Left lung (tissue), 4 donors: ENCODE measurements at regions not wholly inside any gene's neighbourhood (a gene's known extent, or its start where the extent isn't known, plus 50 kb on each side); places are given as distances from the start of the nearest gene placed in this dataset.

Experiments
- ATAC-seq: fragments of 200-7000 bp; cut with Tn5 transposase; one replicate; pipeline ENCODE4 v1.9.1; 2020; ENCODE audit warnings: moderate library complexity
- DNase-seq, 4 donors: peaks; one replicate each; pipeline ENCODE4 v3.0.0-alpha.2; 2013 to 2020
- H3K27ac ChIP-seq, 2 donors: fragments of 200-600 bp; sonication (generic) in 1 of 2; one replicate each; pipeline versions ENCODE4 v1.5.0 to v1.8.0; 2020 to 2021
- H3K27me3 ChIP-seq, 2 donors: fragments of 200-600 bp; sonication (generic) in 1 of 2; one replicate each; pipeline versions ENCODE4 v1.5.0 to v1.8.0; 2020 to 2021
- H3K36me3 ChIP-seq, 2 donors: fragments of 200-600 bp; sonication (generic) in 1 of 2; one replicate each; pipeline versions ENCODE4 v1.5.0 to v1.8.0; 2020 to 2021
- H3K4me1 ChIP-seq, 2 donors: fragments of 200-600 bp; one replicate each; pipeline ENCODE4 v1.8.0; 2021
- H3K4me3 ChIP-seq, 2 donors: fragments of 200-600 bp; sonication (generic) in 1 of 2; one replicate each; pipeline versions ENCODE4 v1.5.0 to v1.8.0; 2020 to 2021; ENCODE audit warnings: mild to moderate bottlenecking in 1 of 2
- H3K9me3 ChIP-seq, 2 donors: fragments of 200-600 bp; sonication (generic) in 1 of 2; one replicate each; pipeline versions ENCODE4 v1.5.0 to v1.8.0; 2020 to 2021
- intact Hi-C, 2 donors: fragments of 100-400 bp; cut with DNase I; formaldehyde crosslinking; loops; one replicate each; pipeline versions ENCODE4 v1.11.2 to v1.14.2; 2022
- TF ChIP-seq, protein P1 (sequence below), 2 donors: fragments of 200-600 bp; sonication (generic) in 1 of 2; IDR thresholded peaks; one replicate each; pipeline versions ENCODE4 v1.5.0 to v1.8.0; 2021; ENCODE audit warnings: antibody characterized with exemption in 2 of 2
- donor health status: DM: no; HTN: yes; CAD: no.
- donor health status: DM: no; HTN: no; CAD: no.

DNA sequence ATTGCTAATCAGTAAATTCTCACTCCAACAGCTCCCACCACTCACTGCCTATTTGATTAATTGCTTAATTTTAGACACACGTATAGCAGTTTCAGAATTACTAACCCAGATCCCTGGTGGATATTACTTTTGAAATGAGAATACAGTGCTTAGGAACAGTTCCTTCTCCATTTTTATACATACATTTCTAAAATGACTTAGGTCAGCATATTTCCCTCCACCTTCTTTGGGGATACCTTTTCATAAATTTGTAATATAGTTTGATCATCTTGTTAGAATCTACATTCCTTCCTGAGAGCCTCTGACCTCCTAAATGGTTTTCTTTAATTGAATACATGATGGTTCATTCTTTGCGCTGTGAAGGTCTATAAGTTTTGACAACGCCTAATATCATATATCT lies 279.8 kb upstream of the NETO1 start:
- DNase-seq (no peak), ATAC-seq (no peak)
- Histone ChIP-seq H3K9me3 (no peaks in the 10 kb centered on the region), H3K27me3 (no peaks in the 10 kb centered on the region), H3K4me1 (no peaks in the 10 kb centered on the region), H3K27ac (no peak overlapping the region), H3K36me3 (no peaks in the 10 kb centered on the region), H3K4me3 (no peak overlapping the region)
- intact Hi-C loops, result no loop called here
- TF ChIP-seq, protein P1, sequence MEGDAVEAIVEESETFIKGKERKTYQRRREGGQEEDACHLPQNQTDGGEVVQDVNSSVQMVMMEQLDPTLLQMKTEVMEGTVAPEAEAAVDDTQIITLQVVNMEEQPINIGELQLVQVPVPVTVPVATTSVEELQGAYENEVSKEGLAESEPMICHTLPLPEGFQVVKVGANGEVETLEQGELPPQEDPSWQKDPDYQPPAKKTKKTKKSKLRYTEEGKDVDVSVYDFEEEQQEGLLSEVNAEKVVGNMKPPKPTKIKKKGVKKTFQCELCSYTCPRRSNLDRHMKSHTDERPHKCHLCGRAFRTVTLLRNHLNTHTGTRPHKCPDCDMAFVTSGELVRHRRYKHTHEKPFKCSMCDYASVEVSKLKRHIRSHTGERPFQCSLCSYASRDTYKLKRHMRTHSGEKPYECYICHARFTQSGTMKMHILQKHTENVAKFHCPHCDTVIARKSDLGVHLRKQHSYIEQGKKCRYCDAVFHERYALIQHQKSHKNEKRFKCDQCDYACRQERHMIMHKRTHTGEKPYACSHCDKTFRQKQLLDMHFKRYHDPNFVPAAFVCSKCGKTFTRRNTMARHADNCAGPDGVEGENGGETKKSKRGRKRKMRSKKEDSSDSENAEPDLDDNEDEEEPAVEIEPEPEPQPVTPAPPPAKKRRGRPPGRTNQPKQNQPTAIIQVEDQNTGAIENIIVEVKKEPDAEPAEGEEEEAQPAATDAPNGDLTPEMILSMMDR (IDR thresholded peaks at IDR 0.05), result no peak

DNA sequence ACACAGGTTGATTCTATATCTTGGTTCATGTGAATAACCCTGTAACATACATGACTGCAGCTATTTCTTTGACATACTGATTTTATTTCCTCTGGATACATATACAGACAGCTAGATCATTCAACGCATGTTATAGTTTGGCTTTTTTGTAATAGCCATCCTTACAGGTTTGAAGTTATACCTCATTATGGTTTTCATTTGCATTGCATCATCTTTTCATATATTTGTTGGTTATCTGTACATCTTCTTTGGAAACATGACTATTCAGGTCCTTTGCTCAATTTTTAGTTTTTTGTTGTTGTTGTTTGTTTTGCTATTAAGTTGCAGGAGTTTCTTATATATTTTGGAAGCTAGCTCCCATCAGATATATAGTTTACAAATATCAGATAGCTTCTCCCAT lies 276.2 kb upstream of the NETO1 start:
- no peaks in the 10 kb centered on the region for H3K27me3 ChIP-seq
- H3K4me3 ChIP-seq, result no peak overlapping the region
- no peak for DNase-seq
- H3K4me1 ChIP-seq, result no peaks in the 10 kb centered on the region
- no peaks in the 10 kb centered on the region for H3K36me3 ChIP-seq
- intact Hi-C loops, result no loop called here
- no peaks in the 10 kb centered on the region for H3K9me3 ChIP-seq
- no peak for ATAC-seq
- H3K27ac ChIP-seq, result no peak overlapping the region
- TF ChIP-seq, protein P1 (IDR thresholded peaks at IDR 0.05), result no peak

DNA sequence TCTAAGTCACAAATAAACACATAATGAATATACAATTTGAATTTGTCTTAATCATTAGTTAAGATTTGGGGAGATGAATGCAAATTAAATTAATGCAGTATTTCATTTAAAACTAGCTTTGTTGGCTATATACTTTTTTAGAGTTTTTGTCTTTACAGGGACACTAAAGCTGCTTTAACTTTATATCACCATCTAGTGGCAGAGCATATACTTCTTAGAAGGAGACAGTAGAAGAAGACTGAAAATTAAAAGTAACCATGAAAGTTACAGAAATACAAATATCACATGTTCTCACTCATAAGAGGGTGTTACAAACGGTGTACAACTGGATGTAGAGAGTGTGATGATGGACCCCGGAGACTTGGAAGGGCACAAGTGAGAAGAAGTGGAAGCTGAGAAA lies 268.3 kb upstream of the NETO1 start:
- DNase-seq, result no peak
- Histone ChIP-seq H3K27ac (no peak overlapping the region), H3K4me1 (no peaks in the 10 kb centered on the region), H3K4me3 (no peak overlapping the region), H3K9me3 (peaks cover 0 to 3% of the 10 kb centered on the region in 2 donors), H3K36me3 (no peaks in the 10 kb centered on the region), H3K27me3 (no peaks in the 10 kb centered on the region)
- ATAC-seq, result no peak
- TF ChIP-seq, protein P1 (IDR thresholded peaks at IDR 0.05), result peak in 1 of 2 donors; percentile 10
- intact Hi-C loops, result no loop called here

DNA sequence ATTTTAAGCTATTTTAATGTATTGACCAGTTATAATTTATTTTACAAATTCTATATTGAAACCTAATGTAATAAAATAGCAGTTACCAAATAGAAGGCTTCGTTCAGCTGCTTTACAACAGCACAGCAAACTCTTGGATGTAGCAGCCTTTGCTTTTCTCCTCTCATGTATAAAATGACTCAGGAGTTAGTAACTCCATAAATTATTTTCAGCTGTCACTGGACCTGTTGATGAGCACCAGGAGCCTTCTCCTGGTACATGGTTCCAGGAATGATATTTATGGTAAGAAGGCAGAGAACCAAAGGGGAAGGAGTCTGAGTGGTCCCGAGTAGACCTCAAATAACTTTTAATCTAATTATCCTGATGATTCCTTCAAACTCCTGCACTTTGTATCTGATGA lies 256.4 kb upstream of the NETO1 start:
- no peak for ATAC-seq

DNA sequence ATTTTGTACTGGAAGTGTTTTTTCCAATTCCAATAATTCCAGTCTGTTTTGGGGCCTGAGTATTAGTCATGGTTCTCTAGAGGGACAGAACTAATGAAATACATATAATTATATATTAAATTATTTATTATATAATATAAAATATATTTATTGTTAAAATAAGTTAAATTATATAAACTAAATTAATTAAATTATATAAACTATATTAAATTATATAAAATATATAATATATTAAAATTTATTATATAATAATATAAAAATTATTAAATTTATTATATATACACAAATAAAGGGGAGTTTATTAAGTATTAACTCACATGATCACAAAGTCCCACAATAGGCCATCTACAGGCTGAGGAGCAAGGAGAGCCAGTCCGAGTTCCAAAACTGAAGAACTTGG lies 253.4 kb upstream of the NETO1 start:
- Histone ChIP-seq H3K4me1 (no peaks in the 10 kb centered on the region), H3K27me3 (no peaks in the 10 kb centered on the region), H3K36me3 (no peaks in the 10 kb centered on the region), H3K9me3 (peaks cover 0 to 3% of the 10 kb centered on the region in 2 donors), H3K27ac (no peak overlapping the region), H3K4me3 (no peak overlapping the region)
- ATAC-seq (no peak), DNase-seq (no peak)
- intact Hi-C loops, result no loop called here
- TF ChIP-seq, protein P1 (IDR thresholded peaks at IDR 0.05), result no peak

More for the DNA sequence above, 256.4 kb upstream of the NETO1 start:
- Histone ChIP-seq H3K4me1 (no peaks in the 10 kb centered on the region), H3K27ac (no peak overlapping the region), H3K9me3 (peaks cover 0 to 3% of the 10 kb centered on the region in 2 donors), H3K4me3 (no peak overlapping the region), H3K27me3 (no peaks in the 10 kb centered on the region), H3K36me3 (no peaks in the 10 kb centered on the region)
- no peak for DNase-seq
- TF ChIP-seq, protein P1 (IDR thresholded peaks at IDR 0.05), result no peak
- intact Hi-C loops, result no loop called here
